CD4-positive, alpha-beta T cell treated with Interferon alpha-2 for 1 hour (primary cell): ENCODE measurements at regions not wholly inside any gene's neighbourhood (a gene's known extent, or its start where the extent isn't known, plus 50 kb on each side); places are given as distances from the start of the nearest gene placed in this dataset.

Source experiments
- DNase-seq, 2 donors: peaks; one replicate each; pipeline ENCODE4 v3.0.0-alpha.2; 2020 to 2022

GRCh38 chr18:61756244-61756643, 136.6 kb downstream of the RNF152 start:
- no peak for DNase-seq

GRCh38 chr18:61755555-61755954, 137.3 kb downstream of the RNF152 start:
- DNase-seq = no peak

DNA sequence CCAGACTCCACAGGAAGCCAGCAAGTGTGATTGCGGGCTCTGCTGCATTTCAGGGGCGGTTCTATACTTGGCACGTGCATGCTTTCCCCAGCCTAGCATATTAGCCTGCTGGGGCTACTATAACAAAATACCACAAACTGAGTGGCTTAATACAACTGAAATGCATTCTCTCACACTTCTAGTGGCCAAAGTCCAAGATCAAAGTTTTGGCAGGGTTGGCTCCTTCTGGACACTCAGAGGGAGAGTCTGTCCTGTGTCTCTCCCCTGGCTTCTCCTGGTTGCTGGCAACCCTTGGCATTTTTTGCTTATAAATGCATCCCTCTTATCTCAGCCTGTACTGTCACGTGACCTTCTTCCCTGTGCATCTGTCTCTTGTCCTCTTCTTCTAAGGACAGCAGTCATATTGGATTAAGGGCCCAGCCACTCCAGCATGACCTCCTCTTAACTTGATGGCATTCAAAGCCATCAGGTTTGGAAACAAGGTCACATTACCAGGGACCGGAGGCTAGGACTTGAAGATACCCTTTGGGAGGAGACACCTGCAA, 138.7 kb downstream of the RNF152 start:
- DNase-seq = no peak

GRCh38 chr18:61753373-61753772, 139.4 kb downstream of the RNF152 start:
- no peak for DNase-seq

GRCh38 chr18:61752973-61753372, 139.8 kb downstream of the RNF152 start:
- no peak for DNase-seq

- DNase-seq = no peak
These were observed 141.8 kb downstream of the RNF152 start for GRCh38 chr18:61750840-61751668.

GRCh38 chr18:61749546-61749945, 143.3 kb downstream of the RNF152 start:
- no peak for DNase-seq

GRCh38 chr18:61749031-61749430, 143.8 kb downstream of the RNF152 start:
- no peak for DNase-seq

DNA sequence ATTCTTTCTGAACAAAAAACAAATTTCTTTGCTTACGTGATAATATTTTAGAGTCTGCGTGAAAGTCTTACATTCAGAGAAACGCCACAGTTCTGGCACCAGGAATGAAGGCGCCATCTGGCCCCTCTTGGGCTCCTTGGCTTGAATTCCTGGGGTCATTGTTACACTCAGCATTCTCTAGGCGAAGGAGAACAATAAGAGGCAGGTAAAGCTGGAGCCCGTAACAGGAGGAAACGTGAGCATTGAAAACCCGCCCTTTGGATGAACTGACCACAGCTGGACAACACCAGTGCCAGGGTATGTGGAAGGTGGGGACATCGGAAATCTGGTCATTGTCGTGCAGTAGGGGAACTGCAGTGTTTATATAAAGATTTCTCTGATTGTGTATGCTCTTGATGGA, 144.8 kb downstream of the RNF152 start:
- no peak for DNase-seq

DNA sequence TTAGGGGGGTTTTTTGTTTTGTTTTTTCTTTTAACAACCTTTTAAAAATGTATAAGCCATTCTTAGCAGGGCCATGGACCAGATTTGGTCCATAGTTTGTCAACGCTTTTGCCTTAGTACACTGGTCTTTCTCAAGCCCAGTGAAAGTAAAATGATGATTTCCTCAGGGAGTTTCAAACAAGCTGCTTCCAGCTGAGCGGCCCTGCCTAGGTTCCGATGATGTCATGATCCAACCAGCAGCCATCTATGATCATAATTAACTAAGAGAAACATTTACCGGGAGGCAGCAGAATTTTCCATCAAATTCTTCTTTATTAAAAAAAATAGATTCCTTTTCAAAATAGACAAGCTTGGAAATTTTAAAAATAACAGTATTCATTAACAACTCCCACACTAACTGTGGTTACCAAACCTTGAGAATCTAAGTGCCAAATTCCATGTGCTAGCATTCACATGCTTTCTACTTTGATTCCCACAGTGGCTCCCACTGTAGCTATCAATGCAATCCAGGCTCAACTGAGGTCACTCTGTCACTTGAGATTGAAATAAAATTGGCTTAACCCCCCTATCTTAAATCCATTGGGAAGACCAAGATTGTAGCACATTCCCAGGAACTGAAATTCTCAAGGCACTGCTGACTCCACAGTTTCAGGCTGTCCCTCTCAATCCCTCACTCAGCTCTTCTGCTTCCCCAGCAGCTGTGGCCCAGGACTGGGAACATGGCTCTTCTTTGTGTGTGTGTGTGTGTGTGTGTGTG, 148.9 kb downstream of the RNF152 start:
- DNase-seq = no peak

DNA sequence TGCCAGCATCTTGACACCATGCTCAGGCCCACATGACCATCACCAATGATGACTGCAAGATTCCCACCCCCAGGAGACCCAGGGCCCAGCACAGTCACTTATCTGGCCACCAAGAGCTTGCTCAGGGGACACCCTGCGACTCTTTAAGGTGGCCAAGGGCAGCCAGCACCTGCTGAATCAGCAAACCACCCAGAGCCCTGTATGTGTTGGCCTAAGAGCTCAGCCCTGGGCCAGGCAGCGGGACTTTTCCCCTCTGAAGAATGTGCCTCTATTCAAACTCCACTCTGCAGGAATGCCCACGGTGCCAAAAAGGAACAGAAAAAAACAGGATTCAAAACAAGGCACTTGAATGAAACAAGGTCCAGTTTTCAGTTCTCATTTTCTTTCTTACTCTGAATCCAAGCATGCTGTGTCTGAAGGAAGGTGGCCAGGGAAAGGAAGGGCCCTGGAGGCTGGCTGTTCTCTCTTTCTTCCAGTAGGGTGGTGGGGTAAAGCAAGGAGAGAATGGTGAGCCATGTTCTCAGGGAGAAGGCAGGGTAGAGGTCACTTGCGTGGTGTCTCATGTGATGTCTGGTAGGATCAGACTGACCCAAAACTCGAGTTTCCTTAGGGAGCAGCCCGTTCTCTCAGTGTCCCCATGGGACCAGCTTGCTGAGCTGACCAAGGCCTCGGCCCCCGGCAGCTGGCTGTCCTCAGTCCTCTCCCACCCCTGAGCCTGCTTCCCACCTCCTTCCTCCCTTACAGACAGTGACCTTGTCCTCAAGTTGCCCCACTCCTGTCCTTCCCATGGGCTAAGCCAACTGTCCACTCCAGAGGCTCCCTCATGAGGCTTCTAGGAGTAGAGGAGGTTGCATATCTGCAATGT, 150.0 kb downstream of the RNF152 start:
- no peak for DNase-seq

GRCh38 chr18:61741881-61742454, 150.8 kb downstream of the RNF152 start:
- no peak for DNase-seq

DNA sequence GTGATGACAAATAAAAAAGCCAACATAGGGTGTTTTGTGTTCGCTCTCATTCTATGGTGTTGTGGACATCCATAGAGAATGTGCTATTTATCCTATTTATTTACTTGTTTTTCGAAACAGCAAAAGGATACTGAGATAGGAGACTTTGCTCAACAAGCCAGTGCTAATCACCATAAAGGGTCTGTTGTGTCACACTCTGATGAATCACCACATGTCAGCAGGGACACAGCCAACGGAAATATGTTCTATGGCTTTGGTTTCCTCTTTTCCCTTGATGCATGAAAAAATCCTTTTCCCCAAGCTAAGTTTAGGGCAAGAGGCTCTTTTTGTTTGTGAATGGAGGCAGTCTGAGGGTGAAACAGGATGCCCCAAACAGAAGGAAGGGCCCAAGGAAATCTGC, 154.3 kb downstream of the RNF152 start:
- DNase-seq = peak in 1 of 2 donors; percentile 32

DNA sequence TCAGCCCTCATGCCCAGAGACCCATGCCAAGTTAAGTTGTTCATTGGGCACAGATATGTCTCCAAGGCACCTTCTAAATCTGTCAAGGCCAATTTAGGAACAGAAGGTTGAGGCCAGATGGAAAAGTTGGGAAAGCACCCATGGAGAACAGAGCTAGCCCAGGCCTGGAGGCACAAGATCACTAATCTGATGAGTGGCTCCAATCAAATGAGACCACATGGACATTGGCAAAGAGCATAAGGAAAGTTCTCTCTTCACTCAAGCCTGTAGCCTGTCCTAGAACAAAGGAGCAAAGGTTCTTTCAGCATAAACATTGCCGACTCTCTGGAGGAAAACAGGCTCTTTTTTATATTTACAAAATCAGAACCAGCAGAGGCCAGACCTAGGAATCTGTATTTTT, 154.8 kb downstream of the RNF152 start:
- DNase-seq = no peak

- DNase-seq = no peak
These were observed 156.7 kb downstream of the RNF152 start for GRCh38 chr18:61736133-61736532.

DNA sequence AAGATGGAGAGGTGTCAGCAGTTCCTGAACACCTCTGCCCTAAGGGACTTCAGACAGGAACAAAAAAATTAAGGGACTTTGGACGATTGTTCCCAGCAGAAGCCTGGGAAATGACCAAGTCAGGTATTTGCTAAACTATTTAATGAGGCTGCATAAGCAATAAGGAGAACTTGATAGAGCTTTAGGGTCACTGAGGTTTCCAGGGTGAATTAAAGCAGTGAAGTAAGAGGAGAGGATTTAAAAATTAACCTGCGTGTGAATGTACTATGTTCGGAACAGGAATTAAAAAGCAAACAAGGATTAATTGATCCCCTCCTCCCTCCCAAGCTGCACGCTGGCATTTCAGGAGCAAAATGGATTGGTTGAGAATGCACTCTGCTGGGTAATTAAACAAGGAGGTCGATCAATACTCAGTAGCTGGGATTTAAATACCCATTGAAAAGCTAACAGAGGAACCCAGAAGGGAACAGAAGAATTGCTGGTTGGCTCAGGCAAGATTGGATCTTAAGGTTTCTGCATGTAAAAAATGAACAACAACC, 157.2 kb downstream of the RNF152 start:
- DNase-seq = no peak

- no peak for DNase-seq
These were observed 158.4 kb downstream of the RNF152 start for GRCh38 chr18:61734396-61734795.

GRCh38 chr18:61732854-61733253, 160.0 kb downstream of the RNF152 start:
- DNase-seq = peak in 1 of 2 donors; percentile 23

- DNase-seq = no peak
These were observed 161.0 kb downstream of the RNF152 start for GRCh38 chr18:61731693-61732376.

GRCh38 chr18:61731178-61731577, 161.6 kb downstream of the RNF152 start:
- no peak for DNase-seq

DNA sequence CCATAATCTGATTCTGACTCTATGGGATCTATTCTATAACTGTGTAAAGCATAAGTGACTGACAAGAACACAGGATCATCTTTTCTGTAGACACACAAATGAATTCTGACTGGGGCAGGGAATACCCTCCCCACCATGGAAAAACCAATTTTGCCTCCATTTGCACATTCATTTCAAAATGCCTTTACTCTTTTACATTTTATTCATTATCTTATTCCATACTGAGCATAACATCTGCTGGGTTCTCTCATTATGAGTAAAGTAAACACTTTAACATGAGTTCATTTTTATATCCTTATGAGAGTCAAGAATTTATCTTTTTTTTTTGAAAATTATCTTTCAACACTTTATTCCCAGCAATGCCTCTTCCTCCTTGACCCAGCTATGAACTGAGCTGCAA, 163.5 kb downstream of the RNF152 start:
- DNase-seq = no peak
